VCaP (cell line): ENCODE measurements at regions not wholly inside any gene's neighbourhood (a gene's known extent, or its start where the extent isn't known, plus 50 kb on each side); places are given as distances from the start of the nearest gene placed in this dataset.
"Not testable (repeated sequence)": the region's sequence is repeated elsewhere in the genome, so short reads cannot be mapped to it uniquely, and the experiment has no call there.

Experiments
- H3K27ac ChIP-seq: fragments of 450-650 bp; 2 replicates; pipeline ENCODE4 v1.5.1; 2017
- CTCF ChIP-seq: fragments of 450-650 bp; conservative IDR thresholded peaks from 2 replicates; pipeline ENCODE4 v1.5.1; 2017; ENCODE audit warnings: mild to moderate bottlenecking, moderate library complexity

- H3K27ac ChIP-seq = not testable (repeated sequence)
These were observed 126.6 kb downstream of the UNC93B1 start for GRCh38 chr11:67877316-67877715.

- H3K27ac ChIP-seq = not testable (repeated sequence)
These were observed 130.7 kb downstream of the UNC93B1 start for GRCh38 chr11:67873223-67873622.

GRCh38 chr11:67871168-67871567, 132.7 kb downstream of the UNC93B1 start:
- H3K27ac ChIP-seq = not testable (repeated sequence)

GRCh38 chr11:67862896-67863295, 141.0 kb downstream of the UNC93B1 start:
- not testable (repeated sequence) for H3K27ac ChIP-seq

GRCh38 chr11:67859513-67860161, 144.3 kb downstream of the UNC93B1 start:
- not testable (repeated sequence) for H3K27ac ChIP-seq

- H3K27ac ChIP-seq = peak overlapping the region; percentile 88
These were observed 153.2 kb downstream of the UNC93B1 start for GRCh38 chr11:67850747-67851146.

GRCh38 chr11:67849766-67850165, 154.1 kb downstream of the UNC93B1 start:
- H3K27ac ChIP-seq = peak overlapping the region; percentile 88

GRCh38 chr11:67847896-67848875, 155.7 kb downstream of the UNC93B1 start:
- peak; percentile 98 for TF ChIP-seq CTCF
- peak overlapping the region; percentile 88 for H3K27ac ChIP-seq

- H3K27ac ChIP-seq = not testable (repeated sequence)
These were observed 157.6 kb downstream of the UNC93B1 start for GRCh38 chr11:67846303-67846702.

GRCh38 chr11:67845296-67845695, 158.6 kb downstream of the UNC93B1 start:
- not testable (repeated sequence) for H3K27ac ChIP-seq
- peak; percentile 73 for TF ChIP-seq CTCF

- TF ChIP-seq CTCF = peak; percentile 54
- H3K27ac ChIP-seq = not testable (repeated sequence)
These were observed 163.3 kb downstream of the UNC93B1 start for GRCh38 chr11:67840599-67840998.

- peak overlapping the region; percentile 36 for H3K27ac ChIP-seq
These were observed 155.7 kb upstream of the ALDH3B2 start for GRCh38 chr11:67830152-67830551.

- peak overlapping the region; percentile 41 for H3K27ac ChIP-seq
These were observed 152.5 kb upstream of the ALDH3B2 start for GRCh38 chr11:67826951-67827296.

GRCh38 chr11:67826028-67826950, 151.9 kb upstream of the ALDH3B2 start:
- H3K27ac ChIP-seq = peak overlapping the region; percentile 41

GRCh38 chr11:67824861-67825260, 150.4 kb upstream of the ALDH3B2 start:
- not testable (repeated sequence) for H3K27ac ChIP-seq
